B cell (primary cell): ENCODE measurements at regions not wholly inside any gene's neighbourhood (a gene's known extent, or its start where the extent isn't known, plus 50 kb on each side); places are given as distances from the start of the nearest gene placed in this dataset.

ENCODE experiments used
- CTCF ChIP-seq: fragments of 200-600 bp; IDR thresholded peaks from one replicate; pipeline ENCODE4 v1.8.0; 2022; ENCODE audit warnings: antibody characterized with exemption, mild to moderate bottlenecking
- EZH2 ChIP-seq: IDR thresholded peaks from 2 replicates; pipeline ENCODE4 v1.6.1; 2012; ENCODE audit warnings: borderline replicate concordance, low read depth, mild to moderate bottlenecking, moderate library complexity, low read length; ENCODE audit not compliant: insufficient read depth, poor library complexity, severe bottlenecking

- TF ChIP-seq CTCF (no peak), EZH2 (no peak)
Observed at GRCh38 chr5:8570528-8570927, 701.6 kb downstream of the MTRR start.
